HepG2 (cell line): ENCODE measurements at regions not wholly inside any gene's neighbourhood (a gene's known extent, or its start where the extent isn't known, plus 50 kb on each side); places are given as distances from the start of the nearest gene placed in this dataset.

Source experiments
- ATAC-seq: fragments of 200-7000 bp; cut with Tn5 transposase; 3 replicates; pipeline ENCODE4 v1.9.1; 2020; ENCODE audit warnings: mild to moderate bottlenecking, moderate library complexity
- BruUV-seq: library from RNA; stranded (reverse); fragments of 400-500 nt; replicated peaks from 2 replicates; lab custom pipeline; 2021; lab: Mats Ljungman, UMichigan
- CTCF ChIA-PET: fragments of 300-600 bp; formaldehyde crosslinking; extraction: SDS; loops from one replicate; lab custom pipeline; 2021; ENCODE audit warnings: low total read pairs, inconsistent platforms, low intra/inter-chr PET ratio; lab: Yijun Ruan, JAX
- POLR2A ChIA-PET: fragments of 350-600 bp; sonication (Branson Sonifier 250); formaldehyde crosslinking; loops from one replicate; lab custom pipeline; 2020; ENCODE audit warnings: antibody characterized with exemption, inconsistent platforms; lab: Yijun Ruan, JAX
- DNase-seq: peaks from one replicate; pipeline ENCODE4 v3.0.0-alpha.2; 2015; ENCODE audit warnings: low spot score
- FAIRE-seq: peaks from 3 replicates; lab custom pipeline; 2011; peaks lifted over from hg19 to GRCh38; lab: Jason Lieb, UNC
- H2AFZ ChIP-seq: one replicate; pipeline ENCODE4 v1.6.1; 2011; ENCODE audit warnings: low read length, inconsistent platforms
- H3K27ac ChIP-seq: fragments of 300-600 bp; 3 replicates; pipeline ENCODE4 v1.8.0; 2011; ENCODE audit warnings: mixed run types, mild to moderate bottlenecking, mixed read lengths, low read length, inconsistent platforms; ENCODE audit not compliant: insufficient read depth; ENCODE audit errors: extremely low read length
- H3K27me3 ChIP-seq, 2 experiments: fragments of 200-600 bp in 1 of 2; 2 replicates in 1 of 2; 3 replicates in 1 of 2; pipeline versions ENCODE4 v1.6.0 to v1.8.0; 2011; ENCODE audit warnings: low read length in 2 of 2, mild to moderate bottlenecking in 2 of 2, moderate library complexity in 2 of 2, inconsistent platforms in 1 of 2; ENCODE audit not compliant: insufficient read depth in 2 of 2, control insufficient read depth in 1 of 2
- H3K36me3 ChIP-seq, 2 experiments: fragments of 200-600 bp in 1 of 2; replicated peaks in 1 of 2; 2 replicates in 1 of 2; 3 replicates in 1 of 2; pipeline versions ENCODE4 v1.5.1 to v1.8.0; 2011; ENCODE audit warnings: low read length in 2 of 2, inconsistent platforms in 1 of 2; ENCODE audit not compliant: insufficient read depth in 2 of 2, control insufficient read depth in 1 of 2
- H3K4me1 ChIP-seq: 2 replicates; pipeline ENCODE4 v1.5.1; 2012; ENCODE audit warnings: low read length, inconsistent platforms; ENCODE audit not compliant: insufficient read depth
- H3K4me2 ChIP-seq: 2 replicates; pipeline ENCODE4 v1.6.0; 2011; ENCODE audit warnings: low read depth, low read length, inconsistent platforms
- H3K4me3 ChIP-seq, 3 experiments: fragments of 200-600 bp in 1 of 3; sonication (generic), shearing (Covaris generic) in 1 of 3; replicated peaks in 1 of 3; 2 replicates each; pipeline ENCODE4 v1.5.1; 2011 to 2016; ENCODE audit warnings: low read length in 3 of 3, inconsistent platforms in 2 of 3, low read depth in 2 of 3, mild to moderate bottlenecking in 2 of 3, control low read depth in 1 of 3, mixed read lengths in 1 of 3; ENCODE audit not compliant: insufficient read depth in 1 of 3
- H3K79me2 ChIP-seq: one replicate; pipeline ENCODE4 v1.6.1; 2011; ENCODE audit warnings: low read length, inconsistent platforms; ENCODE audit not compliant: insufficient read depth
- H3K9ac ChIP-seq: 2 replicates; pipeline ENCODE4 v1.6.0; 2011; ENCODE audit warnings: mild to moderate bottlenecking, low read depth, low read length, inconsistent platforms; ENCODE audit not compliant: insufficient read depth
- H3K9me3 ChIP-seq: 2 replicates; pipeline ENCODE4 v1.5.1; 2012; ENCODE audit warnings: mild to moderate bottlenecking, low read length
- H4K20me1 ChIP-seq: 2 replicates; pipeline ENCODE4 v1.6.0; 2011; ENCODE audit warnings: inconsistent platforms, mild to moderate bottlenecking, low read length, moderate library complexity; ENCODE audit not compliant: insufficient read depth
- KMT2B ChIP-seq: IDR thresholded peaks from 2 replicates; pipeline ENCODE4 v1.6.1; 2016; ENCODE audit warnings: missing genetic modification reagents, missing compliant biosample characterization
- MLXIP ChIP-seq: sonication (generic); formaldehyde crosslinking; IDR thresholded peaks from 2 replicates; pipeline ENCODE4 v1.9.0; 2021; ENCODE audit warnings: missing genetic modification reagents, borderline replicate concordance
- REST ChIP-seq, 2 experiments: IDR thresholded peaks; 2 replicates each; pipeline ENCODE4 v1.6.1; 2011 to 2012; ENCODE audit warnings: low read length in 2 of 2, borderline replicate concordance in 1 of 2, low read depth in 1 of 2, mild to moderate bottlenecking in 1 of 2, moderate library complexity in 1 of 2
- SRSF9 ChIP-seq: fragments of 200-400 bp; formaldehyde crosslinking; IDR thresholded peaks from 2 replicates; pipeline ENCODE4 v1.6.1; 2018; ENCODE audit warnings: borderline replicate concordance, mild to moderate bottlenecking, low read depth, low read length; ENCODE audit not compliant: insufficient read depth, poor library complexity, severe bottlenecking
- THAP9 ChIP-seq: sonication (generic); formaldehyde crosslinking; IDR thresholded peaks from 2 replicates; pipeline ENCODE4; 2020; ENCODE audit warnings: missing genetic modification reagents, mild to moderate bottlenecking, borderline replicate concordance
- ZNF207 ChIP-seq: fragments of 450-650 bp; IDR thresholded peaks from 2 replicates; pipeline ENCODE4 v1.6.1; 2016; ENCODE audit warnings: antibody characterized with exemption, borderline replicate concordance
- ZNF567 ChIP-seq: sonication (generic); formaldehyde crosslinking; IDR thresholded peaks from 2 replicates; pipeline ENCODE4 v1.8.1; 2023; ENCODE audit warnings: mild to moderate bottlenecking, missing genetic modification reagents, borderline replicate concordance
- WGBS: methylation state at CpG from one replicate; pipeline ENCODE4 v1.1.6; 2017; ENCODE audit warnings: low lambda C conversion rate; 5-methylcytosine and 5-hydroxymethylcytosine counted together
- in situ Hi-C: cut with HindIII; loops from 2 replicates; pipeline ENCODE4 v1.10.0; 2017; ENCODE audit warnings: low pct_unique_long_range_greater_than_20kb; ENCODE audit not compliant: extremely low pct_ligation_motif_present
- intact Hi-C: fragments of 100-400 bp; cut with micrococcal nuclease; formaldehyde crosslinking; loops from one replicate; pipeline ENCODE4 v1.10.0; 2022; ENCODE audit not compliant: unreplicated experiment
- TF ChIP-seq, protein P1 (sequence below): sonication (generic); formaldehyde crosslinking; conservative IDR thresholded peaks from 2 replicates; pipeline ENCODE4 v1.8.0; 2022; ENCODE audit warnings: mild to moderate bottlenecking, moderate library complexity, missing genetic modification reagents
- TF ChIP-seq, protein P2 (sequence below): IDR thresholded peaks from 2 replicates; pipeline ENCODE4 v1.6.1; 2018; ENCODE audit warnings: missing genetic modification reagents, mild to moderate bottlenecking, missing compliant biosample characterization

- Histone ChIP-seq H3K4me3 (no peak overlapping the region), H3K9ac (no peak overlapping the region), H3K4me1 (no peaks in the 10 kb centered on the region), H2AFZ (no peak overlapping the region), H3K9me3 (no peaks in the 10 kb centered on the region), H3K4me2 (no peak overlapping the region), H4K20me1 (no peaks in the 10 kb centered on the region), H3K36me3 (no peaks in the 10 kb centered on the region), H3K27me3 (peaks cover 1 to 36% of the 10 kb centered on the region in 2 experiments; a peak in 3 of 5 replicates), H3K27ac (no peak overlapping the region), H3K79me2 (no peaks in the 10 kb centered on the region)
- ChIA-PET POLR2A (no interaction called here), CTCF (no interaction called here)
- WGBS = 3% methylated on average over 5 of the region's 5 CpGs
- ATAC-seq = no peak
- no TSS peak for BruUV-seq
- in situ Hi-C loops (no loop called here), intact Hi-C loops (no loop called here)
- no peak for FAIRE-seq
- no peak for DNase-seq
- TF ChIP-seq THAP9 (no peak), ZNF567 (CRISPR knock-in tag) (no peak), KMT2B (CRISPR knock-in tag) (no peak), SRSF9 (no peak), REST (IDR thresholded peaks at IDR 0.05; ENCODE audit: borderline replicate concordance in 1 of 2, low read depth in 1 of 2, low read length in 2 of 2) (no peak), ZNF207 (no peak), MLXIP (CRISPR knock-in tag) (no peak)
- TF ChIP-seq, protein P1, sequence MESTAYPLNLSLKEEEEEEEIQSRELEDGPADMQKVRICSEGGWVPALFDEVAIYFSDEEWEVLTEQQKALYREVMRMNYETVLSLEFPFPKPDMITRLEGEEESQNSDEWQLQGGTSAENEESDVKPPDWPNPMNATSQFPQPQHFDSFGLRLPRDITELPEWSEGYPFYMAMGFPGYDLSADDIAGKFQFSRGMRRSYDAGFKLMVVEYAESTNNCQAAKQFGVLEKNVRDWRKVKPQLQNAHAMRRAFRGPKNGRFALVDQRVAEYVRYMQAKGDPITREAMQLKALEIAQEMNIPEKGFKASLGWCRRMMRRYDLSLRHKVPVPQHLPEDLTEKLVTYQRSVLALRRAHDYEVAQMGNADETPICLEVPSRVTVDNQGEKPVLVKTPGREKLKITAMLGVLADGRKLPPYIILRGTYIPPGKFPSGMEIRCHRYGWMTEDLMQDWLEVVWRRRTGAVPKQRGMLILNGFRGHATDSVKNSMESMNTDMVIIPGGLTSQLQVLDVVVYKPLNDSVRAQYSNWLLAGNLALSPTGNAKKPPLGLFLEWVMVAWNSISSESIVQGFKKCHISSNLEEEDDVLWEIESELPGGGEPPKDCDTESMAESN (CRISPR knock-in tag) = no peak
- TF ChIP-seq, protein P2, sequence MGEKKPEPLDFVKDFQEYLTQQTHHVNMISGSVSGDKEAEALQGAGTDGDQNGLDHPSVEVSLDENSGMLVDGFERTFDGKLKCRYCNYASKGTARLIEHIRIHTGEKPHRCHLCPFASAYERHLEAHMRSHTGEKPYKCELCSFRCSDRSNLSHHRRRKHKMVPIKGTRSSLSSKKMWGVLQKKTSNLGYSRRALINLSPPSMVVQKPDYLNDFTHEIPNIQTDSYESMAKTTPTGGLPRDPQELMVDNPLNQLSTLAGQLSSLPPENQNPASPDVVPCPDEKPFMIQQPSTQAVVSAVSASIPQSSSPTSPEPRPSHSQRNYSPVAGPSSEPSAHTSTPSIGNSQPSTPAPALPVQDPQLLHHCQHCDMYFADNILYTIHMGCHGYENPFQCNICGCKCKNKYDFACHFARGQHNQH (CRISPR knock-in tag) = no peak
These were observed 120.0 kb upstream of the ZNF536 start for GRCh38 chr19:30252214-30252613.
